Stimulated activated CD4-positive, alpha-beta T cell treated with anti-CD3 and anti-CD28 coated beads, Interleukin-1b, Interleukin-23, amount 100 ng/mL, for 4 hours (primary cell): ENCODE measurements at regions not wholly inside any gene's neighbourhood (a gene's known extent, or its start where the extent isn't known, plus 50 kb on each side); places are given as distances from the start of the nearest gene placed in this dataset.
A peak's percentile ranks its signal among the peaks of the same experiment; 100 is the strongest.

Experiments used
- DNase-seq, 2 donors: peaks; one replicate each; pipeline ENCODE4 v3.0.0-alpha.2; 2020; ENCODE audit warnings: low read depth in 2 of 2

- no peak for DNase-seq
Measured at GRCh38 chr14:100381395-100382105, 58.4 kb downstream of the SLC25A47 start.

GRCh38 chr14:100382106-100382455, 58.9 kb downstream of the SLC25A47 start:
- no peak for DNase-seq

- peak; percentile 51 to 52 for DNase-seq
Measured at GRCh38 chr14:100383727-100384158, 60.6 kb downstream of the SLC25A47 start.

GRCh38 chr14:100384277-100384676, 61.1 kb downstream of the SLC25A47 start:
- no peak for DNase-seq

GRCh38 chr14:100384819-100385813, 62.0 kb downstream of the SLC25A47 start:
- DNase-seq, result no peak

- DNase-seq, result no peak
Measured at GRCh38 chr14:100386121-100386520, 63.0 kb downstream of the SLC25A47 start.

GRCh38 chr14:100386846-100387245, 63.7 kb downstream of the SLC25A47 start:
- no peak for DNase-seq

- no peak for DNase-seq
Measured at GRCh38 chr14:100387450-100387849, 64.3 kb downstream of the SLC25A47 start.

- no peak for DNase-seq
Measured at GRCh38 chr14:100388103-100389054, 65.2 kb downstream of the SLC25A47 start.

GRCh38 chr14:100389497-100390104, 66.5 kb downstream of the SLC25A47 start:
- DNase-seq, result no peak

GRCh38 chr14:100391173-100391572, 68.0 kb downstream of the SLC25A47 start:
- no peak for DNase-seq

- no peak for DNase-seq
Measured at GRCh38 chr14:100391724-100392123, 68.6 kb downstream of the SLC25A47 start.

GRCh38 chr14:100392356-100392755, 69.2 kb downstream of the SLC25A47 start:
- no peak for DNase-seq

GRCh38 chr14:100393362-100393761, 70.2 kb downstream of the SLC25A47 start:
- no peak for DNase-seq

GRCh38 chr14:100393906-100394732, 71.0 kb downstream of the SLC25A47 start:
- no peak for DNase-seq

GRCh38 chr14:100394886-100395672, 71.9 kb downstream of the SLC25A47 start:
- no peak for DNase-seq

GRCh38 chr14:100396266-100396795, 73.2 kb downstream of the SLC25A47 start:
- DNase-seq, result no peak

- DNase-seq, result no peak
Measured at GRCh38 chr14:100397005-100397404, 73.9 kb downstream of the SLC25A47 start.

- DNase-seq, result no peak
Measured at GRCh38 chr14:100398044-100398443, 74.9 kb downstream of the SLC25A47 start.
